ENCODE measurements at regions not wholly inside any gene's neighbourhood (a gene's known extent, or its start where the extent isn't known, plus 50 kb on each side); places are given as distances from the start of the nearest gene placed in this dataset.

DNA sequence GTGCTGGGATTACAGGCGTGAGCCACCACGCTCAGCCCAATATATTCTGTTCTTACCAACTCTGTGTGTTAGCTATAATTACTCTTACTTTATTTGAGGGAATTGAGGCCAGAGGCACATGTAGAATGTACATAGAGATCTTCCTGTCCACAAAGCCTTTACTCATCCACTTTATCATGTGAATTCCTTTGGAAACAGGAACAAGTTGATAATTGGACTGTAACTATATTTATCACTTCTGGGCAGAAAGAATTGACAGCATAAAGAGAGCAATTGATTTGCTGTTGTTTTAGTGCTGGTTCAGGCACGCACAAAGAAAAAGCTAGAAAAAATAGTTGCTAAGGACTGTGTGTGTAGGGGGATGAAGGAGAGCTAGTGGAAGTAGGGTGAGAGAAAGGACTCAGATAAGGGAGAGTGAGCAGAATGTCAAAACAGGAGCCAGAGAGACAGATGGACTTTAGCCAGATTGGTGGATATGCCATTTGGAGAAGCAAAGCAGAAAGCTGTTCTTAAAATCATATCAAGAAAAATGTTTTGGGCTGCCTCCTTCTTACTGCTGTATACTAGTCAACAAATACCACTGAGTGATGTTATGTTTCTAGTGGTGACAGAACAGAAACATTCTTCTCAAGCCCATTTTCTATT is 929.8 kb upstream of the CNTN5 start:
- no peak for DNase-seq
- Histone ChIP-seq H3K27ac (no peak overlapping the region), H3K4me1 (no peaks in the 10 kb centered on the region), H3K9me3 (no peaks in the 10 kb centered on the region), H3K36me3 (no peaks in the 10 kb centered on the region), H3K4me3 (no peak overlapping the region), H3K27me3 (no peaks in the 10 kb centered on the region)
- intact Hi-C loops (cut with DNase I) = no loop called here
- 80 to 82% methylated on average over 3 of the region's 3 CpGs for WGBS, 2 donors
- TF ChIP-seq, protein P1, sequence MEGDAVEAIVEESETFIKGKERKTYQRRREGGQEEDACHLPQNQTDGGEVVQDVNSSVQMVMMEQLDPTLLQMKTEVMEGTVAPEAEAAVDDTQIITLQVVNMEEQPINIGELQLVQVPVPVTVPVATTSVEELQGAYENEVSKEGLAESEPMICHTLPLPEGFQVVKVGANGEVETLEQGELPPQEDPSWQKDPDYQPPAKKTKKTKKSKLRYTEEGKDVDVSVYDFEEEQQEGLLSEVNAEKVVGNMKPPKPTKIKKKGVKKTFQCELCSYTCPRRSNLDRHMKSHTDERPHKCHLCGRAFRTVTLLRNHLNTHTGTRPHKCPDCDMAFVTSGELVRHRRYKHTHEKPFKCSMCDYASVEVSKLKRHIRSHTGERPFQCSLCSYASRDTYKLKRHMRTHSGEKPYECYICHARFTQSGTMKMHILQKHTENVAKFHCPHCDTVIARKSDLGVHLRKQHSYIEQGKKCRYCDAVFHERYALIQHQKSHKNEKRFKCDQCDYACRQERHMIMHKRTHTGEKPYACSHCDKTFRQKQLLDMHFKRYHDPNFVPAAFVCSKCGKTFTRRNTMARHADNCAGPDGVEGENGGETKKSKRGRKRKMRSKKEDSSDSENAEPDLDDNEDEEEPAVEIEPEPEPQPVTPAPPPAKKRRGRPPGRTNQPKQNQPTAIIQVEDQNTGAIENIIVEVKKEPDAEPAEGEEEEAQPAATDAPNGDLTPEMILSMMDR (IDR thresholded peaks at IDR 0.05) = no peak
- TF ChIP-seq POLR2A (IDR thresholded peaks at IDR 0.05) = no peak

DNA sequence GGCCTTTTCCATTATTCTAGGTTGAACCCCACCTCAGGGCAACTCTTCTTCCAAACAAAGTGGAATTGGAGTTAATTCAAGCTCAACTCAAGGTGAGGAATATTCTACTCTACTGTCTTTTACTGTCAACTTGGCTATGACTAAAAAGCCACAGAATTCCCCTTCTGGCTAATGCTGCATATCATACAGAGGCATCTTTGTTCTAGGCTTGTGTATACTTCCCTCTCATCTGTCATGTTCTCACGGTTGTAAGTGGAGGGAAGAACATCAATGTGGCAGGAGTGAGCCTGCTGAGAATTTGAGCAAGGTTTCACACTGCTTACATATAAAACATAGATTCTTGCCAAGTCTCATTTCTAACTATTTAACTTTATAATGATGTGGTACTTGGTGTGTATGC is 921.4 kb upstream of the CNTN5 start:
- Histone ChIP-seq H3K4me3 (no peak overlapping the region), H3K27me3 (no peaks in the 10 kb centered on the region), H3K9me3 (no peaks in the 10 kb centered on the region), H3K4me1 (no peaks in the 10 kb centered on the region), H3K27ac (no peak overlapping the region), H3K36me3 (no peaks in the 10 kb centered on the region)
- DNase-seq = no peak
- 14 to 43% methylated on average over 1 of the region's 1 CpG for WGBS, 2 donors
- intact Hi-C loops (cut with DNase I) = no loop called here
- TF ChIP-seq, protein P1 (IDR thresholded peaks at IDR 0.05) = no peak
- no peak for TF ChIP-seq POLR2A (IDR thresholded peaks at IDR 0.05)

DNA sequence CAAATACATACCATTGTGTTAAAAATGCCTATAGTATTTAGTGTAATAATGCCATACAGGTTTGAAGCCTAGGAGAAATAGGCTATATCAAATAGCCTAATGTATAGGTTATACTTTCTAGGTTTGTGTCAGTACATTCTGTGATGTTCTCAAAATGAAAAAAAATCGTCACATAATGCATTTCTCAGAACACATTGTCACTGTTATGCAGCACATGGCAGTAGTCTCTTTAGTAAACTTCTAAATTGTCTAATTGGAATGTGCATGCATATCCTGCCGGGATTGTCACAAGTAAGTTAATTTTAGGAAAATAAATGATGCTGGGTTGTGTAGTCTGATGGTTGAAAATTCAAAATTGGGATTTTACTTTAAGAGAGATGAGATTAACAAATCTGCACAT is 920.1 kb upstream of the CNTN5 start:
- no peak for DNase-seq
- WGBS, 2 donors = 63 to 66% methylated on average over 2 of the region's 2 CpGs
- Histone ChIP-seq H3K4me3 (no peak overlapping the region), H3K4me1 (no peaks in the 10 kb centered on the region), H3K27ac (no peak overlapping the region), H3K27me3 (no peaks in the 10 kb centered on the region), H3K36me3 (no peaks in the 10 kb centered on the region), H3K9me3 (no peaks in the 10 kb centered on the region)
- intact Hi-C loops (cut with DNase I) = no loop called here
- no peak for TF ChIP-seq POLR2A (IDR thresholded peaks at IDR 0.05)
- TF ChIP-seq, protein P1 (IDR thresholded peaks at IDR 0.05) = no peak

DNA sequence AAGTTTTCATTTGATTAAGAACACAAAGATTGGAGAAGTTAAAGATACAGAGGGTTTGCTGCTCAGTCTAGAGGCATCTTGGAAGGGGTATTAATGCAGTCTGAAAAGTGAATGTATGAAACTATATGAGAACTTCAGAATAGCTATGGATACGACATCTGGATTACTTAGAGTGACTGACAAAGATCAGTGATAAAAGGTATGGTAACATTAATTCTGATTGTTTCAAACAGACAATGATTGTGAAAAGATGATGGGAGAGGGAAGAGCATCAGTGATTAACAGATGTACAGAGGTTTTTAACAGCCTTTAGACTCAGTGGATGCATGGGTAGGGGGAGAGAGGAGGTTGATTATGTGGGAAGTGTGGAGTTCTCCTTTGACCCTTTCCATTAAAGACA is 919.4 kb upstream of the CNTN5 start:
- H3K27ac ChIP-seq = no peak overlapping the region
- TF ChIP-seq, protein P1 (IDR thresholded peaks at IDR 0.05) = no peak
- TF ChIP-seq POLR2A (IDR thresholded peaks at IDR 0.05) = no peak
- H3K27me3 ChIP-seq = no peaks in the 10 kb centered on the region
- H3K9me3 ChIP-seq = no peaks in the 10 kb centered on the region
- no peak overlapping the region for H3K4me3 ChIP-seq
- WGBS, 2 donors = 78 to 88% methylated on average over 1 of the region's 1 CpG
- no peak for DNase-seq
- H3K4me1 ChIP-seq = no peaks in the 10 kb centered on the region
- no peaks in the 10 kb centered on the region for H3K36me3 ChIP-seq
- intact Hi-C loops (cut with DNase I) = no loop called here

DNA sequence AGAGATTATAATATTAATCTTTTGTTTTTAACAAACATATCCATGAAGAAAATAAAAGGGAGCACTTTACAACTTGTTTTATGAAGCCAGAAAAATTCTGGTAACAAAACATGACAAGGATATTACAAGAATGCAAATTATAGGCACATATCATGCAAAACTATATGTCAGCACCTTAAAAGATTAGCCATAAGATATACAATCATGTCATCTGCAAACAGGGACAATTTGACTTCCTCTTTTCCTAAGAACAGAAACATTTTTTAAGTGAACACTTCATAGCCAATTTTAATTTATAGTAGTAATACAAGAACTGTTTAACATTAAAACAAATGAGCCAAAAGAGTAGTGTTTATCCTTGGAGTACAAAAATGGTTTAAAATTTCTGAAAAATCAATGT is 916.5 kb upstream of the CNTN5 start:
- Histone ChIP-seq H3K27ac (no peak overlapping the region), H3K4me1 (no peaks in the 10 kb centered on the region), H3K36me3 (no peaks in the 10 kb centered on the region), H3K4me3 (no peak overlapping the region), H3K27me3 (no peaks in the 10 kb centered on the region), H3K9me3 (no peaks in the 10 kb centered on the region)
- intact Hi-C loops (cut with DNase I) = no loop called here
- DNase-seq = no peak
- TF ChIP-seq, protein P1 (IDR thresholded peaks at IDR 0.05) = no peak
- no peak for TF ChIP-seq POLR2A (IDR thresholded peaks at IDR 0.05)

Measured in esophagus squamous epithelium (tissue), 5 donors.